RWPE1 (cell line): ENCODE measurements at regions not wholly inside any gene's neighbourhood (a gene's known extent, or its start where the extent isn't known, plus 50 kb on each side); places are given as distances from the start of the nearest gene placed in this dataset.
A peak's percentile ranks its signal among the peaks of the same experiment; 100 is the strongest.

Experiments
- CTCF ChIA-PET: fragments of 350-600 bp; sonication (Branson Sonifier 250); formaldehyde crosslinking; extraction: SDS; loops from one replicate; lab custom pipeline; 2021; lab: Yijun Ruan, JAX
- POLR2A ChIA-PET: fragments of 400-600 bp; formaldehyde crosslinking; extraction: SDS; loops from one replicate; lab custom pipeline; 2020; ENCODE audit warnings: antibody characterized with exemption; ENCODE audit not compliant: low non-redundant PET; lab: Yijun Ruan, JAX
- DNase-seq: peaks from one replicate; pipeline ENCODE4 v3.0.0; 2012; ENCODE audit warnings: low spot score
- H3K27ac ChIP-seq: fragments of 450-650 bp; 2 replicates; pipeline ENCODE4 v1.5.1; 2017
- TF ChIP-seq, protein P1 (sequence below): fragments of 450-650 bp; conservative IDR thresholded peaks from 2 replicates; pipeline ENCODE4 v1.5.1; 2017; ENCODE audit warnings: low read depth, mild to moderate bottlenecking

DNA sequence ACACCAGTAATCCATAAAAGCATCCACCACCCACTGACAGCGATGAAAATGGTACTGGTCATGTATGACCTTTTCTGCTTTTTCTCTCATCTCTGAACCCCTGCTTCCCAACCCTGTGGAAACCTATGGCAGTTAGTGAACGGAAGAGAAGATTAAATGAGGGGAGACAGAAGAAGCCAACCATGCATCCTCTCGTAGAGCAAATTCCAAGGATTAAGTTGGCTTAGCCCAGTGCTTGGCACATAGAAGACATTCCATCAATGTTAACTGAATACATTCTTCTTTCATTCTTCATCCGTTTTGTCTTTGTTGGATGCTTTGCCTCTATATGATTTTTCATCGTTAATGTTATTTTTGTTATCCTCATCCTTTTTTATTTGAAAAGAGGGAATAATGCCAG lies 339.7 kb upstream of the FLRT2 start:
- no peak overlapping the region for H3K27ac ChIP-seq
- ChIA-PET POLR2A (no interaction called here), CTCF (interaction anchor here (0.7 kb wide), 1 partner anchor 166 kb away, joined by 3 read pairs; no protein-coding TSS in a partner anchor)
- DNase-seq = no peak
- TF ChIP-seq, protein P1, sequence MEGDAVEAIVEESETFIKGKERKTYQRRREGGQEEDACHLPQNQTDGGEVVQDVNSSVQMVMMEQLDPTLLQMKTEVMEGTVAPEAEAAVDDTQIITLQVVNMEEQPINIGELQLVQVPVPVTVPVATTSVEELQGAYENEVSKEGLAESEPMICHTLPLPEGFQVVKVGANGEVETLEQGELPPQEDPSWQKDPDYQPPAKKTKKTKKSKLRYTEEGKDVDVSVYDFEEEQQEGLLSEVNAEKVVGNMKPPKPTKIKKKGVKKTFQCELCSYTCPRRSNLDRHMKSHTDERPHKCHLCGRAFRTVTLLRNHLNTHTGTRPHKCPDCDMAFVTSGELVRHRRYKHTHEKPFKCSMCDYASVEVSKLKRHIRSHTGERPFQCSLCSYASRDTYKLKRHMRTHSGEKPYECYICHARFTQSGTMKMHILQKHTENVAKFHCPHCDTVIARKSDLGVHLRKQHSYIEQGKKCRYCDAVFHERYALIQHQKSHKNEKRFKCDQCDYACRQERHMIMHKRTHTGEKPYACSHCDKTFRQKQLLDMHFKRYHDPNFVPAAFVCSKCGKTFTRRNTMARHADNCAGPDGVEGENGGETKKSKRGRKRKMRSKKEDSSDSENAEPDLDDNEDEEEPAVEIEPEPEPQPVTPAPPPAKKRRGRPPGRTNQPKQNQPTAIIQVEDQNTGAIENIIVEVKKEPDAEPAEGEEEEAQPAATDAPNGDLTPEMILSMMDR = no peak

DNA sequence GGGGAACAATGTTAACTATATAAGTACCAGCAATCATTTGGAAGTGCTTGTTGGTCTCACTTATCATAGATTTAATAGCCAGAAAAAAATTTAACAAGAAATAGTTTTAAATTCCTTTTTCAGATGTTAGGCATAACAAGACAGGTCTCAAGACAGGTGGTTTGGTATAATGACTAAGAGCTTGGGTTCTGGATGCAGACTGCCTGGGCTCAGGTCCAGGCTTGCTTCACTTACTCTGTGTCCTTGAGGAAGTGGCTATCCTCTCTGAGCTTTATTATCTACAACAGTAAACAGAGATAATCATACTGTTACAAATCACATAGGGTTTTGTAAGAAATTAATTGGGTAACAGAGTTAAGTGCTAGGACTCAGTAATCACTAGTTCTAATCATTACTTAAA lies 338.0 kb upstream of the FLRT2 start:
- TF ChIP-seq, protein P1 = no peak
- H3K27ac ChIP-seq = no peak overlapping the region
- peak; percentile 9 for DNase-seq
- ChIA-PET POLR2A (no interaction called here), CTCF (no interaction called here)

DNA sequence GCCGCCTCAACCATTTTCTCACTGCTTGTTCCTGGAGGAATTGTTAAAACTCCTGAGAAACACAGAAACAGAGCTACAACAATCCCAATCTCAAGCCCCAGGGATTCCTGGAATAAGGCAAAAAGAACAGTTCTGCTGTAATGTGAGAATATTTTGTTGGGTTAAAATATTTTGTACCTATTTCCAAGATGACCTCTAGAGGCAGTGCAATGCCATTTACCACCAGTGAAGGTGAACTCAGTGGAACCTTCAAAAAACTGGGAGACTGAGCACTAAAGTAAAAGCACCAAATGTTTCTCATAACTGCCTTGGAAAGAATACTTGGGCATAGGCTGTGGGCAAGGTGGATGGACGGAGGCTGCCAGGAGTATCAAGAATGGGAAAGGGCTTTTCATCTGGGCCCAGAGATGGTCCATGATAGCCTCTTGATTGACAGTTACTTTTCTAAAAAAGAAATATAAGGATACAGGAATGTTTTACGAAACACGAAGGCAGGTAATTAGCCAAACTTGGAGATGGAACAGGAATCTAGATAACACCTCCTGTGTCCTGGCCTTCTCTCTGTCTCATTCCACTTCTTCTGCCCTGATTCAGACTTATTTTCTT lies 334.0 kb upstream of the FLRT2 start:
- TF ChIP-seq, protein P1 = peak; percentile 51
- peak; percentile 39 for DNase-seq
- CTCF ChIA-PET = interaction anchor here (0.6 to 0.9 kb wide), 2 partner anchors 333 to 1713 kb away, joined by 3 read pairs; no protein-coding TSS in a partner anchor
- H3K27ac ChIP-seq = no peak overlapping the region
- POLR2A ChIA-PET = no interaction called here

DNA sequence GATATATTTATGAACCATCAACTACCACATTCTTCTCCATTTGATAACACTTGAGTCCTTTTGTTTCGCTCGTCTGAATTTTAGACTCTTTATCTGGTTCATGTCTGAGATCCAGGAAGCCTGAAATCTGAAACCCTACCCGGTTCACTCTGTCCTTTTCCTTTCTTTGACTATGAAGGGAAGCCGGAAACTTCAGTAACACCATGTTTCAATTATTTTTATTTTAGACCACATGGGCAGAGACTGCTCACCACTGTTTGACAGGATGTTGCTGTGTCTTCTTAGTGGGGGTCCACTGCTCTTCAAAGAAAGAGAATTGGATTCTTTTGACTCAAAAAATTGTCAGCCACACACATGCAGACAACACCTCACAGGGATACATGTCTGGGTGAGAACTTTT lies 331.9 kb upstream of the FLRT2 start:
- no peak overlapping the region for H3K27ac ChIP-seq
- ChIA-PET CTCF (no interaction called here), POLR2A (no interaction called here)
- TF ChIP-seq, protein P1 = no peak
- DNase-seq = no peak

DNA sequence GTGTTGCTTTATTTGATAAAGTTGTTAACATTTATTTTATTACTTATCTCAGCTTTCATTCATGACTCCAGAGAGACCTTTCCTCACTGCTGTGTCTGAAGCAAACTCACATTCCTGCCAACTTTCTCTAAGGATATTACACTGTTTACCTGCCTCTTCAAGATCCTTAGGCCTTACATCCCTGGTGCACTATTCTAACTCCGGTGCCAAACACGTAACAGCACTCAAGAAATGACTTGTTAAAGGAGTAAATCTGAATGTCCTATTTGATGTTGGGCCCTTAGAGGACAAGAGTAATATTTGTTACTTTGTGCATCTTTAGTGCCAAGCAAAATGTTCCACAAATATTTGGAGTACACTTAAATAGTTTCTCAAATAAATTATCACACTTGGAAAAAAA lies 324.1 kb upstream of the FLRT2 start:
- ChIA-PET CTCF (no interaction called here), POLR2A (no interaction called here)
- TF ChIP-seq, protein P1 = no peak
- no peak overlapping the region for H3K27ac ChIP-seq
- no peak for DNase-seq

DNA sequence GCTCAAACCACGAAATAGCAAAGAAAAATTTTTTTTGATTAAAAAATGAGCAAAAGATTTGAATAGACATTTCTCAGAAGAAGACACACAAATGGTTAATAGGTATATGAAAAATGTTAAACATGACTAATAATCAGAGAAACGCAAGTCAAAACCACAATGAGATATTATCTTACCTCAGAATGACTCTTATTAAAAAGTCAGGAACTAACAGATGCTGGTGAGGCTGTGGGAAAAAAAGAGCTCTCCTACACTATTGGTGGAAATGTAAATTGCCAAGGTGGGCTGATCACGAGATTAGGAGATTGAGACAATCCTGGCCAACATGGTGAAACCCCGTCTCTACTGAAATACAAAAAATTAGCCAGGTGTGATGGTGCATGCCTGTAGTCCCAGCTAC lies 315.5 kb upstream of the FLRT2 start:
- CTCF ChIA-PET = interaction anchor here (0.5 kb wide), 1 partner anchor 20 kb away, joined by 4 read pairs; no protein-coding TSS in a partner anchor
- no peak overlapping the region for H3K27ac ChIP-seq
- TF ChIP-seq, protein P1 = no peak
- POLR2A ChIA-PET = no interaction called here
- no peak for DNase-seq
